ENCODE measurements at regions not wholly inside any gene's neighbourhood (a gene's known extent, or its start where the extent isn't known, plus 50 kb on each side); places are given as distances from the start of the nearest gene placed in this dataset.

GRCh38 chr2:8490166-8490721 lies 191.6 kb upstream of the ID2 start:
- H3K36me3 ChIP-seq, result no peaks in the 10 kb centered on the region
- TF ChIP-seq CTCF (IDR thresholded peaks at IDR 0.05) (no peak), POLR2A (IDR thresholded peaks at IDR 0.05) (no peak)
- 87 to 97% (median 94%) methylated on average over 2 of the region's 2 CpGs for WGBS, 4 donors
- H3K27me3 ChIP-seq, result no peaks in the 10 kb centered on the region
- H3K27ac ChIP-seq, result peak overlapping the region in 1 of 12 donors; percentile 47
- H3K4me1 ChIP-seq, result peaks cover 0 to 73% (median 29%) of the 10 kb centered on the region in 12 donors
- no peak overlapping the region for H3K4me3 ChIP-seq
- DNase-seq (no peak), ATAC-seq (no peak)
- H3K9me3 ChIP-seq, result no peaks in the 10 kb centered on the region
- intact Hi-C loops (cut with DNase I), result loop anchor here in 1 of 10 donors (10.0 kb wide), 1 partner anchor 105 kb away; no protein-coding TSS in a partner anchor

GRCh38 chr2:8491296-8492027 lies 190.4 kb upstream of the ID2 start:
- no peaks in the 10 kb centered on the region for H3K27me3 ChIP-seq
- TF ChIP-seq CTCF (IDR thresholded peaks at IDR 0.05), result no peak
- TF ChIP-seq POLR2A (IDR thresholded peaks at IDR 0.05), result no peak
- 73 to 81% (median 77%) methylated on average over 17 of the region's 17 CpGs for WGBS, 4 donors
- H3K36me3 ChIP-seq, result no peaks in the 10 kb centered on the region
- peak overlapping the region in 1 of 12 donors; percentile 6 for H3K4me3 ChIP-seq
- H3K4me1 ChIP-seq, result peaks cover 0 to 79% (median 41%) of the 10 kb centered on the region in 12 donors
- ATAC-seq (peak in 1 of 4 donors; percentile 30), DNase-seq (no peak)
- H3K27ac ChIP-seq, result peak overlapping the region in 3 of 12 donors; percentile 3 to 47 (median 4)
- intact Hi-C loops (cut with DNase I), result loop anchor here in 1 of 10 donors (10.0 kb wide), 1 partner anchor 107 kb away; no protein-coding TSS in a partner anchor
- no peaks in the 10 kb centered on the region for H3K9me3 ChIP-seq

- ATAC-seq, result peak in 1 of 4 donors; percentile 13
- no peaks in the 10 kb centered on the region for H3K9me3 ChIP-seq
- TF ChIP-seq CTCF (IDR thresholded peaks at IDR 0.05) (no peak), POLR2A (IDR thresholded peaks at IDR 0.05) (no peak)
- no peak overlapping the region for H3K4me3 ChIP-seq
- 85 to 93% (median 86%) methylated on average over 9 of the region's 9 CpGs for WGBS, 4 donors
- no peaks in the 10 kb centered on the region for H3K27me3 ChIP-seq
- no peaks in the 10 kb centered on the region for H3K36me3 ChIP-seq
- intact Hi-C loops (cut with DNase I), result loop anchor here in 1 of 10 donors (10.0 kb wide), 1 partner anchor 109 kb away; no protein-coding TSS in a partner anchor
- peaks cover 0 to 82% (median 42%) of the 10 kb centered on the region in 12 donors for H3K4me1 ChIP-seq
- no peak for DNase-seq
- peak overlapping the region in 5 of 12 donors; percentile 8 to 52 (median 20) for H3K27ac ChIP-seq
Observed at GRCh38 chr2:8494151-8494550, 187.7 kb upstream of the ID2 start.

GRCh38 chr2:8494589-8494988 lies 187.3 kb upstream of the ID2 start:
- peak overlapping the region in 6 of 12 donors; percentile 8 to 52 (median 24) for H3K27ac ChIP-seq
- 58 to 76% (median 62%) methylated on average over 3 of the region's 3 CpGs for WGBS, 4 donors
- intact Hi-C loops (cut with DNase I), result loop anchor here in 1 of 10 donors (10.0 kb wide), 1 partner anchor 110 kb away; no protein-coding TSS in a partner anchor

More at GRCh38 chr2:8494589-8494988, 187.3 kb upstream of the ID2 start:
- peaks cover 0 to 87% (median 42%) of the 10 kb centered on the region in 12 donors for H3K4me1 ChIP-seq
- ATAC-seq (peak in 2 of 4 donors; percentile 36 to 69), DNase-seq (peak in 3 of 5 donors; percentile 42 to 54 (median 52))
- H3K9me3 ChIP-seq, result no peaks in the 10 kb centered on the region
- H3K36me3 ChIP-seq, result no peaks in the 10 kb centered on the region
- no peak overlapping the region for H3K4me3 ChIP-seq
- TF ChIP-seq POLR2A (IDR thresholded peaks at IDR 0.05) (no peak), CTCF (IDR thresholded peaks at IDR 0.05) (no peak)
- no peaks in the 10 kb centered on the region for H3K27me3 ChIP-seq

Measured in heart left ventricle (tissue), 16 donors.